D721Med (cell line): ENCODE measurements at regions not wholly inside any gene's neighbourhood (a gene's known extent, or its start where the extent isn't known, plus 50 kb on each side); places are given as distances from the start of the nearest gene placed in this dataset.

Experiments
- DNase-seq: peaks from one replicate; pipeline ENCODE4 v3.0.0; 2011; ENCODE audit warnings: low spot score; ENCODE audit not compliant: insufficient read length
- FAIRE-seq: peaks from 2 replicates; lab custom pipeline; 2011; peaks lifted over from hg19 to GRCh38; lab: Jason Lieb, UNC
- CTCF ChIP-seq: IDR thresholded peaks from 2 replicates; pipeline ENCODE4 v1.5.1; 2012; ENCODE audit warnings: mild to moderate bottlenecking, control low read depth; ENCODE audit not compliant: insufficient read depth; ENCODE audit errors: missing control alignments

GRCh38 chr11:92317721-92318120 is 93.1 kb downstream of the FAT3 start:
- TF ChIP-seq CTCF: no peak
- DNase-seq: no peak
- FAIRE-seq: no peak

GRCh38 chr11:92322225-92322624 is 97.6 kb downstream of the FAT3 start:
- no peak for DNase-seq
- no peak for FAIRE-seq
- TF ChIP-seq CTCF: no peak

- no peak for DNase-seq
These were observed 100.3 kb downstream of the FAT3 start for GRCh38 chr11:92324890-92325289.

GRCh38 chr11:92325416-92325815 is 100.8 kb downstream of the FAT3 start:
- no peak for FAIRE-seq
- no peak for TF ChIP-seq CTCF
- no peak for DNase-seq

More at GRCh38 chr11:92324890-92325289, 100.3 kb downstream of the FAT3 start:
- no peak for TF ChIP-seq CTCF
- FAIRE-seq: no peak

- no peak for TF ChIP-seq CTCF
- FAIRE-seq (no peak), DNase-seq (no peak)
These were observed 104.5 kb downstream of the FAT3 start for GRCh38 chr11:92329137-92329536.

GRCh38 chr11:92329646-92330045 is 105.0 kb downstream of the FAT3 start:
- no peak for DNase-seq
- TF ChIP-seq CTCF: no peak
- no peak for FAIRE-seq

GRCh38 chr11:92330114-92330513 is 105.5 kb downstream of the FAT3 start:
- TF ChIP-seq CTCF: no peak
- DNase-seq: no peak
- FAIRE-seq: no peak
